ENCODE measurements at regions not wholly inside any gene's neighbourhood (a gene's known extent, or its start where the extent isn't known, plus 50 kb on each side); places are given as distances from the start of the nearest gene placed in this dataset.

DNA sequence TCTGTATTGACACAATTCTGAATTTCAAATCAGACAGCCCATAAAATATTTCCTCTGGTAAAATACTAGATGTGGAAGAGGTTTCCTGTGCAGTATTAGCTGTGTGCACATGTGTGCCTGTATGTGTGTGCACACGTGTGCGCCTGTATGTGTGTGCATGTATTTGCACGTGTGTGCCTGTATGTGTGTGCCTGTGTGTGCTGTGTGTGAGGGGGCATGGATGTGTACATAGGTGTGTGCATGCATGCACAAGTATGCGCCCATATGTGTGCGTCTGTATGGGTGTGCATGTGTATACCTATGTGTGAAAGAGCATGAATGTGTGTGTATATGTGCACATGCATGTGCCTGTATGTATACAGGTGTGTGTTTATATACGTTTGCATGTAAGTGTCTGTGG is 191.4 kb downstream of the KLF6 start:
- no peak overlapping the region for H3K56ac ChIP-seq (ENCODE audit: extremely low read depth, insufficient read depth, low read length)
- TF ChIP-seq, protein P1, sequence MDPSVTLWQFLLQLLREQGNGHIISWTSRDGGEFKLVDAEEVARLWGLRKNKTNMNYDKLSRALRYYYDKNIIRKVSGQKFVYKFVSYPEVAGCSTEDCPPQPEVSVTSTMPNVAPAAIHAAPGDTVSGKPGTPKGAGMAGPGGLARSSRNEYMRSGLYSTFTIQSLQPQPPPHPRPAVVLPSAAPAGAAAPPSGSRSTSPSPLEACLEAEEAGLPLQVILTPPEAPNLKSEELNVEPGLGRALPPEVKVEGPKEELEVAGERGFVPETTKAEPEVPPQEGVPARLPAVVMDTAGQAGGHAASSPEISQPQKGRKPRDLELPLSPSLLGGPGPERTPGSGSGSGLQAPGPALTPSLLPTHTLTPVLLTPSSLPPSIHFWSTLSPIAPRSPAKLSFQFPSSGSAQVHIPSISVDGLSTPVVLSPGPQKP (IDR thresholded peaks at IDR 0.05; ENCODE audit: borderline replicate concordance, low read depth, low read length), result no peak
- TF ChIP-seq, protein P2, sequence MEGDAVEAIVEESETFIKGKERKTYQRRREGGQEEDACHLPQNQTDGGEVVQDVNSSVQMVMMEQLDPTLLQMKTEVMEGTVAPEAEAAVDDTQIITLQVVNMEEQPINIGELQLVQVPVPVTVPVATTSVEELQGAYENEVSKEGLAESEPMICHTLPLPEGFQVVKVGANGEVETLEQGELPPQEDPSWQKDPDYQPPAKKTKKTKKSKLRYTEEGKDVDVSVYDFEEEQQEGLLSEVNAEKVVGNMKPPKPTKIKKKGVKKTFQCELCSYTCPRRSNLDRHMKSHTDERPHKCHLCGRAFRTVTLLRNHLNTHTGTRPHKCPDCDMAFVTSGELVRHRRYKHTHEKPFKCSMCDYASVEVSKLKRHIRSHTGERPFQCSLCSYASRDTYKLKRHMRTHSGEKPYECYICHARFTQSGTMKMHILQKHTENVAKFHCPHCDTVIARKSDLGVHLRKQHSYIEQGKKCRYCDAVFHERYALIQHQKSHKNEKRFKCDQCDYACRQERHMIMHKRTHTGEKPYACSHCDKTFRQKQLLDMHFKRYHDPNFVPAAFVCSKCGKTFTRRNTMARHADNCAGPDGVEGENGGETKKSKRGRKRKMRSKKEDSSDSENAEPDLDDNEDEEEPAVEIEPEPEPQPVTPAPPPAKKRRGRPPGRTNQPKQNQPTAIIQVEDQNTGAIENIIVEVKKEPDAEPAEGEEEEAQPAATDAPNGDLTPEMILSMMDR (conservative IDR thresholded peaks at IDR 0.05; ENCODE audit: low read depth, low read length), result no peak
- no peak for TF ChIP-seq CHD1 (IDR thresholded peaks at IDR 0.05; ENCODE audit: low read depth, low read length)
- TF ChIP-seq, protein P3, sequence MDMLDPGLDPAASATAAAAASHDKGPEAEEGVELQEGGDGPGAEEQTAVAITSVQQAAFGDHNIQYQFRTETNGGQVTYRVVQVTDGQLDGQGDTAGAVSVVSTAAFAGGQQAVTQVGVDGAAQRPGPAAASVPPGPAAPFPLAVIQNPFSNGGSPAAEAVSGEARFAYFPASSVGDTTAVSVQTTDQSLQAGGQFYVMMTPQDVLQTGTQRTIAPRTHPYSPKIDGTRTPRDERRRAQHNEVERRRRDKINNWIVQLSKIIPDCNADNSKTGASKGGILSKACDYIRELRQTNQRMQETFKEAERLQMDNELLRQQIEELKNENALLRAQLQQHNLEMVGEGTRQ (IDR thresholded peaks at IDR 0.05; ENCODE audit: low read depth, low read length), result no peak
- no peak for TF ChIP-seq BHLHE40 (IDR thresholded peaks at IDR 0.05; ENCODE audit: low read depth, low read length)
- TF ChIP-seq MAZ (IDR thresholded peaks at IDR 0.05; ENCODE audit: borderline replicate concordance, low read depth, low read length), result no peak
- no peak for TF ChIP-seq RAD21 (IDR thresholded peaks at IDR 0.05; ENCODE audit: low read length)
- no peak overlapping the region for H3K14ac ChIP-seq (replicated peaks; ENCODE audit: low read depth, low read length)
- no peaks in the 10 kb centered on the region for H3K36me3 ChIP-seq (ENCODE audit: control insufficient read depth, insufficient read depth, low read length)
- WGBS, 2 experiments (ENCODE audit: extremely low coverage in 2 of 2, insufficient read length in 1 of 2), result 100% methylated on average over 6 of the region's 6 CpGs; no CpG with 5 or more reads in 1 of the 2 experiments
- no peaks in the 10 kb centered on the region for H3K9me3 ChIP-seq (ENCODE audit: control insufficient read depth, insufficient read depth, low read length)
- no peaks in the 10 kb centered on the region for H4K20me1 ChIP-seq (ENCODE audit: insufficient read depth, low read length)
- no TSS peak for BruUV-seq (replicated peaks)
- H2BK5ac ChIP-seq (ENCODE audit: low read depth, low read length, poor library complexity, severe bottlenecking), result no peak overlapping the region
- no peak overlapping the region for H4K91ac ChIP-seq (ENCODE audit: insufficient read depth, low read depth, low read length)
- no peak overlapping the region for H2AK5ac ChIP-seq (ENCODE audit: low read depth, low read length)
- DNase-seq, result no peak
- H4K8ac ChIP-seq (ENCODE audit: low read depth in 2 of 2, low read length in 2 of 2), result no peak overlapping the region
- intact Hi-C loops (cut with micrococcal nuclease), result no loop called here
- no peak overlapping the region for H3K23ac ChIP-seq (ENCODE audit: low read depth, low read length)
- no peak overlapping the region for H2BK15ac ChIP-seq (ENCODE audit: low read depth, low read length)
- dilution Hi-C loops (cut with HindIII; ENCODE audit: low sequenced_read_pairs, unreplicated experiment), result no loop called here
- H3K4me3 ChIP-seq (ENCODE audit: insufficient read depth, low read depth, low read length), result no peak overlapping the region
- no peak for ATAC-seq (ENCODE audit: low read depth)
- no peak overlapping the region for H3K9ac ChIP-seq (ENCODE audit: low read depth, low read length)
- no peaks in the 10 kb centered on the region for H3K79me1 ChIP-seq (ENCODE audit: low read depth in 1 of 2, low read length in 2 of 2)
- CTCF ChIA-PET, result no interaction called here
- no peak overlapping the region for H3K4me2 ChIP-seq (ENCODE audit: low read depth, low read length)
- no peak overlapping the region for H2AFZ ChIP-seq (replicated peaks; ENCODE audit: low read length, poor library complexity)
- H2BK120ac ChIP-seq (ENCODE audit: low read depth, low read length), result no peak overlapping the region
- H3K27me3 ChIP-seq (ENCODE audit: control insufficient read depth, insufficient read depth, low read length), result no peaks in the 10 kb centered on the region
- H4K5ac ChIP-seq (ENCODE audit: low read depth, low read length), result no peak overlapping the region
- H2BK20ac ChIP-seq (ENCODE audit: low read depth, low read length), result no peak overlapping the region
- H3K4me1 ChIP-seq (ENCODE audit: control insufficient read depth, insufficient read depth, low read length), result no peaks in the 10 kb centered on the region
- POLR2A ChIA-PET (ENCODE audit: unreplicated experiment), result no interaction called here
- in situ Hi-C loops (cut with MboI; ENCODE audit: low sequenced_read_pairs), result no loop called here
- H3K9me1 ChIP-seq (ENCODE audit: insufficient read depth, low read length), result peaks cover 3% of the 10 kb centered on the region; the same call in 1 of the 2 replicates
- H2AK9ac ChIP-seq (replicated peaks; ENCODE audit: low read depth, low read length, poor library complexity), result no peak overlapping the region
- H3K27ac ChIP-seq (ENCODE audit: insufficient read depth, low read length), result no peak overlapping the region
- H3K18ac ChIP-seq (ENCODE audit: low read depth, low read length), result no peak overlapping the region
- H3K4ac ChIP-seq (ENCODE audit: low read depth, low read length), result no peak overlapping the region
